ENCODE measurements at regions not wholly inside any gene's neighbourhood (a gene's known extent, or its start where the extent isn't known, plus 50 kb on each side); places are given as distances from the start of the nearest gene placed in this dataset.

- TF ChIP-seq SIN3A (IDR thresholded peaks at IDR 0.05; ENCODE audit: borderline replicate concordance, insufficient read depth, low read length) (no peak), TAF1 (IDR thresholded peaks at IDR 0.05; ENCODE audit: borderline replicate concordance, insufficient read depth, low read length) (no peak), REST (IDR thresholded peaks at IDR 0.05; ENCODE audit: insufficient read depth in 1 of 2, low read depth in 2 of 2, low read length in 2 of 2) (no peak), POLR2AphosphoS5 (IDR thresholded peaks at IDR 0.05; ENCODE audit: low read depth, low read length) (no peak), FOXP2 (optimal IDR thresholded peaks at IDR 0.05; ENCODE audit: borderline replicate concordance, extremely low read depth, extremely low read length, insufficient read depth) (no peak)
These were observed 1193.4 kb upstream of the EYS start for GRCh38 chr6:66900133-66901083.

- TF ChIP-seq POLR2AphosphoS5 (IDR thresholded peaks at IDR 0.05; ENCODE audit: low read depth, low read length) (no peak), FOXP2 (optimal IDR thresholded peaks at IDR 0.05; ENCODE audit: borderline replicate concordance, extremely low read depth, extremely low read length, insufficient read depth) (no peak), REST (IDR thresholded peaks at IDR 0.05; ENCODE audit: insufficient read depth in 1 of 2, low read depth in 2 of 2, low read length in 2 of 2) (no peak), TAF1 (IDR thresholded peaks at IDR 0.05; ENCODE audit: borderline replicate concordance, insufficient read depth, low read length) (no peak), SIN3A (IDR thresholded peaks at IDR 0.05; ENCODE audit: borderline replicate concordance, insufficient read depth, low read length) (no peak)
These were observed 1190.5 kb upstream of the EYS start for GRCh38 chr6:66897576-66897975.

- TF ChIP-seq REST (IDR thresholded peaks at IDR 0.05; ENCODE audit: insufficient read depth in 1 of 2, low read depth in 2 of 2, low read length in 2 of 2) (no peak), POLR2AphosphoS5 (IDR thresholded peaks at IDR 0.05; ENCODE audit: low read depth, low read length) (no peak), FOXP2 (optimal IDR thresholded peaks at IDR 0.05; ENCODE audit: borderline replicate concordance, extremely low read depth, extremely low read length, insufficient read depth) (no peak), SIN3A (IDR thresholded peaks at IDR 0.05; ENCODE audit: borderline replicate concordance, insufficient read depth, low read length) (no peak), TAF1 (IDR thresholded peaks at IDR 0.05; ENCODE audit: borderline replicate concordance, insufficient read depth, low read length) (no peak)
These were observed 1189.4 kb upstream of the EYS start for GRCh38 chr6:66896415-66896814.

GRCh38 chr6:66883453-66883852 lies 1176.4 kb upstream of the EYS start:
- TF ChIP-seq SIN3A (IDR thresholded peaks at IDR 0.05; ENCODE audit: borderline replicate concordance, insufficient read depth, low read length) (no peak), REST (IDR thresholded peaks at IDR 0.05; ENCODE audit: insufficient read depth in 1 of 2, low read depth in 2 of 2, low read length in 2 of 2) (no peak), POLR2AphosphoS5 (IDR thresholded peaks at IDR 0.05; ENCODE audit: low read depth, low read length) (no peak), TAF1 (IDR thresholded peaks at IDR 0.05; ENCODE audit: borderline replicate concordance, insufficient read depth, low read length) (no peak), FOXP2 (optimal IDR thresholded peaks at IDR 0.05; ENCODE audit: borderline replicate concordance, extremely low read depth, extremely low read length, insufficient read depth) (no peak)
